WERI-Rb-1 (cell line): ENCODE measurements at regions not wholly inside any gene's neighbourhood (a gene's known extent, or its start where the extent isn't known, plus 50 kb on each side); places are given as distances from the start of the nearest gene placed in this dataset.

Experiments
- DNase-seq: peaks from one replicate; pipeline ENCODE4 v3.0.0-alpha.2; 2020
- H3K27ac ChIP-seq: fragments of 250-450 bp; sonication (Bioruptor Pico); 2 replicates; pipeline ENCODE4 v1.5.1; 2020; ENCODE audit warnings: mild to moderate bottlenecking, moderate library complexity
- H3K27me3 ChIP-seq: fragments of 250-450 bp; sonication (Bioruptor Pico); 2 replicates; pipeline ENCODE4 v1.5.1; 2021; ENCODE audit warnings: mild to moderate bottlenecking, low read depth, moderate library complexity; ENCODE audit not compliant: insufficient read depth, severe bottlenecking
- H3K36me3 ChIP-seq: fragments of 250-450 bp; sonication (Bioruptor Pico); 2 replicates; pipeline ENCODE4 v1.5.1; 2020; ENCODE audit warnings: mild to moderate bottlenecking, moderate library complexity
- H3K4me3 ChIP-seq: 2 replicates; pipeline ENCODE4 v1.5.1; 2011; ENCODE audit warnings: low read depth, mild to moderate bottlenecking, control low read depth, low read length
- H3K9me3 ChIP-seq: fragments of 250-450 bp; sonication (Bioruptor Pico); 2 replicates; pipeline ENCODE4 v1.5.1; 2021; ENCODE audit warnings: mild to moderate bottlenecking, moderate library complexity; ENCODE audit not compliant: severe bottlenecking
- CTCF ChIP-seq: IDR thresholded peaks from 2 replicates; pipeline ENCODE4 v1.5.1; 2011; ENCODE audit warnings: low read depth, mild to moderate bottlenecking, control low read depth, inconsistent platforms, low read length

GRCh38 chr3:21894459-21895340, 143.7 kb upstream of the ZNF385D start:
- H3K27me3 ChIP-seq = no peaks in the 10 kb centered on the region
- H3K9me3 ChIP-seq = no peaks in the 10 kb centered on the region
- DNase-seq = no peak
- no peak overlapping the region for H3K27ac ChIP-seq
- no peaks in the 10 kb centered on the region for H3K36me3 ChIP-seq
- 0 out of 2 replicates have a peak, but pooled peaks have one; percentile 8 for TF ChIP-seq CTCF
- H3K4me3 ChIP-seq = no peak overlapping the region

GRCh38 chr3:21898316-21898715, 147.3 kb upstream of the ZNF385D start:
- Histone ChIP-seq H3K27ac (no peak overlapping the region), H3K27me3 (no peaks in the 10 kb centered on the region), H3K9me3 (no peaks in the 10 kb centered on the region), H3K4me3 (no peak overlapping the region), H3K36me3 (no peaks in the 10 kb centered on the region)
- DNase-seq = no peak
- TF ChIP-seq CTCF = no peak

GRCh38 chr3:21901484-21901883, 150.5 kb upstream of the ZNF385D start:
- no peak overlapping the region for H3K4me3 ChIP-seq
- TF ChIP-seq CTCF = no peak
- H3K27me3 ChIP-seq = no peaks in the 10 kb centered on the region
- no peak for DNase-seq
- no peak overlapping the region for H3K27ac ChIP-seq
- H3K9me3 ChIP-seq = no peaks in the 10 kb centered on the region
- no peaks in the 10 kb centered on the region for H3K36me3 ChIP-seq

GRCh38 chr3:21902956-21903355, 151.9 kb upstream of the ZNF385D start:
- Histone ChIP-seq H3K27me3 (no peaks in the 10 kb centered on the region), H3K4me3 (no peak overlapping the region), H3K9me3 (no peaks in the 10 kb centered on the region), H3K27ac (no peak overlapping the region), H3K36me3 (no peaks in the 10 kb centered on the region)
- DNase-seq = no peak
- no peak for TF ChIP-seq CTCF

- Histone ChIP-seq H3K4me3 (no peak overlapping the region), H3K27ac (no peak overlapping the region), H3K9me3 (no peaks in the 10 kb centered on the region), H3K36me3 (no peaks in the 10 kb centered on the region), H3K27me3 (no peaks in the 10 kb centered on the region)
- TF ChIP-seq CTCF = no peak
- DNase-seq = no peak
Observed at GRCh38 chr3:21909096-21909495, 158.1 kb upstream of the ZNF385D start.
